Activated CD4-positive, alpha-beta T cell treated with anti-CD3 and anti-CD28 coated beads, Interleukin-2, amount 50 U/mL, for 48 hours (primary cell): ENCODE measurements at regions not wholly inside any gene's neighbourhood (a gene's known extent, or its start where the extent isn't known, plus 50 kb on each side); places are given as distances from the start of the nearest gene placed in this dataset.

Source experiments
- DNase-seq, 2 experiments: peaks; one replicate each; pipeline ENCODE4 v3.0.0-alpha.2; 2020

DNA sequence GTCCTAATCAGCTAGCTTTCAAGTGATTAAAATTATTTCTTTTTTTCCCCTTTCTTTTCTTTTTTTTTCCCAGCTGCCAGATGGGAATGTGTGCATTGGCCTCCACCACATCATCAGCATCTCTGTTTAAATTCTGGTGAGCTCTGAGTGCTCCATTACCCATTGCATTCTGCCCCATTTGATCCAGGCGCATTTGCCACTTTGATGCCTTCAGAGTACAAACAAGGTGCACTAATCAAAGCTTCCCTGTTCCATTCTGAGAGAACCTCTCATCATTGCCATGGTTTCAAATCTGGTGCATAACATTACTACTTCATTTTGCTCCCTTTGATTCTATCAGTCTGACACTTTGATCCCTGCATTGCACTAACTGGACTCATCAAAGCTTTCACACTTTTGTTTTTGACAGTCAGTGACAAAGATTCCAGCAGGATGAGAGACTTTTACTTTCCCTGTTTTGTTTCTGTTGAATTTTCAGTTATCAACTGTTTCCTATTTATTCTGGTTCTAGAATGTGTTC lies 238.8 kb upstream of the PCDH10 start:
- DNase-seq: no peak

DNA sequence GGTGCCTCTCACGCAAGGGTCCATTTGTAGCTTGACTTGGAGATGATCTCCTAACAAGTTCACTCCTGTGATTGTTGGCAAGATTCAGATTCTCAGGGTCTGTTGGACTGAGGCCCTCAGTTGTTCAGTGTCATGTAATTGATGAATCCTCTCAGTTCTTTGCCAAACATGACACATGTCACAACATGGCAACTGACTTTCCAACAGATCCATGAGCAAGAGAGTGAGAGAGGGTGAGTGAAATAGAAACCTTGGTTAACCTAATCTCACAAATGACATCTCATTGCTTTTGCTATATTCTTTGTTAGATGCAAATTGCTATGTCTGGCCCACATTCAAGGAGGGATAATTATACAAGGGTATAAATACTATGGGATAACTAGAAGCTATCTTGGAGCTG lies 231.0 kb upstream of the PCDH10 start:
- no peak for DNase-seq

DNA sequence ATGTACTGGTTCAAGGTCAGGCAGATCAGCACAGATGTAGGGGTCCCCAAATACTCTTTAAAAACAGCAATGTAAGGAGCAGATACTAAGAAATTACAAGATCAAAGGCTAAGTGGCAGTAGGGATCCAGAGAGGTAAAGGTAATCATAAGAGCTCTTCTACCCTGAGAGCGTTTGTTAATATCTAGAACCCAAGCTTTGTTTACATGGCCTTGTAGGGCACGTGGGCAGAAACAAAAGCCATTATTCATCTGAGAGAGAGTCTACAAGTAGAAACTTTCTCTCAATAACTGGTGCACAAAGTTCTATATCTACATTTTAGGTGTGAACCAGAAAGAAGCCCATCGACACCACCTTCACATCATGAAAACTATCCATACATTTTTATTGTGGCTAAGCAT lies 225.6 kb upstream of the PCDH10 start:
- DNase-seq: no peak

DNA sequence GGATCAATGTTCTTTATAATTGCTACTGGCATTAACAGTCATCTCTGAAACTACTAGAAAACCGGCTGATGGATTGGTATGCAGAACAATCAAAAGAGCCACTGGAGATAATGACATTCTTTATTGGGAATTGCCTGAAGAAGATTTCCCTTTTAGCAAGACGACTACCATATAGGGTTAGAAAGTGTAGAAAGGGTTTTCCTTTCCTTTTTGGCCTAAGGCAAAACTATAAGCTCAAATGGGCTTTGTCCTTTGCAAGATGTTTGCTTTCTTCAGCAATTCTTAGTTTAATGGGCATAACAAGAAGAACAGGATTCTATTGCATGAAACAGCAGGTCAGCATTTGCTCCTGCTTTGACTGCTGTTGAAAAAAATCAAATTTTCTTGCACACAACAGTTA lies 214.2 kb upstream of the PCDH10 start:
- no peak for DNase-seq

DNA sequence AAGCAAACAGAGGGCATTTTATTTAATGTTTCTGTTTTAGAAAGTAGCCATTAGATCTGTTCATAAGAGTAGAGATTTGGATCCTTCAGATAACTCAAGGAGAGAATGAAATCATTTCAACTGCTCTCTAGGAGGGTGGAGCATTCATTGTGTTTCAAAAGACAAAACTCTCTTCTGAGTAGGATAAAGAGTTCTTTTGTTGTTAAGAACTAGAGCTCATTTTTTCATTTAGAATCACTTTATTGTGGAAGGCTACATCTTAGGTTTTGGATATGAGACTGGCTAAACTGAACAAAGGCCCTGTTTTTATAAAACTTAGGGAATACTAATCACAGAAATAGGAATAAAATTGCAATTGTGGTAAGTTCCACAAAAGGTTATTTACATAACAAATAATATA lies 193.9 kb upstream of the PCDH10 start:
- no peak for DNase-seq

DNA sequence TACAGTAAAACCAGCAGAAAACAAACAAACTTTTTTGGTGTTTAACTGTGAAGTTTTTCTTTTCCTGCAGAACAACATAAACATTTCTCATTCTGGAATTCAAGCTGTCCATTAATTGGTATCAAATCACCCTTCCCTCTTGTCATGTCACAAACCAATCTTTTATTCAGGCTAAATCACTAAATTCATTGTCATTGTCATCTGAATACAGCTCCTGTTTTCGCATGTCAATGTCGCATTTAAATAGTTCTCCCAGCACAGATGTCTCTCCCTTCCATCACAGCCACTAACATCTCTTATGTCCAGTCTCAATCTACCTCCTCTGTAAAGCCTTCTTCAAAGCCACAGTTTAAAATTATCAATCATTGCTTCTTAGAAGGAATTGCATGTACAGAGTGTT lies 192.1 kb upstream of the PCDH10 start:
- DNase-seq: no peak

DNA sequence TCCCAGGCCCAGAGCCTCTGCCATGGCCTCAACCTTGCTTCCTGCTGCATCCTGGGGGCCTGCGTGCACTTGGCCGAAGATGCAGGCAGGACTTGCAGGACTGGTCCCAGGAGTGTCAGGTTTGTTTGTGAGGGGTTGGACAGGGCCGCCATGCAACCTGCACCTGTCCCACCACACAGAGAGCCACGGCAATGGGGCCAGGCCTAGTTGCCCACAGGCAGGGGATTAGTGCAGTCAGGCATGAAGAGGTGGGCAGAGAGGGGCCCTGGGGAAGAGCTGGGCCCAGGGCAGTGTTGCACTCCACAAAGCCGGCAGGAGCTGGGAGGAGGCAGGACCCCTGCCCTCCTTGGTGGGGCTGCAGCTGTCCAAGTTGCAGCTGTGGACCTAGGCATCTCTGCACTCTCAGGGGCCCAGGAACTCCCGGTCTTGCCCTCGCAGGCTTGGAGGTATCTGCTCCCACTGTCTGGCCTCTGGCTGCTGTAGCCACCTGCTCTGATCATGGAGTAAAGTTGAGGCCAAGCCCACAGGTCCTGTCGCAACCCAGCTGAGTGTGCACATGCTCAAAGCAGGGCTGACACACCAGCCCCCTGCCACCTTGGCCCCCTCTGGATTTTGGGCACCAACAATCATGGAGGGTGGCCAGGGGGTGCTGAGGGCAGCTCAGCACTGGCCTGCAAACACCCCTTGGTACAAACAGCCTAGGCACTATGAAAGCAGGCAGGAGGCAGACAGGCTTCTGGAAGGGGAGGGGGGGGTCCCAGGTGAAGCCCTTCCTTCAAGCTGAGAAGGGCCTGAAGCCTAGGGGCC lies 190.4 kb upstream of the PCDH10 start:
- no peak for DNase-seq

DNA sequence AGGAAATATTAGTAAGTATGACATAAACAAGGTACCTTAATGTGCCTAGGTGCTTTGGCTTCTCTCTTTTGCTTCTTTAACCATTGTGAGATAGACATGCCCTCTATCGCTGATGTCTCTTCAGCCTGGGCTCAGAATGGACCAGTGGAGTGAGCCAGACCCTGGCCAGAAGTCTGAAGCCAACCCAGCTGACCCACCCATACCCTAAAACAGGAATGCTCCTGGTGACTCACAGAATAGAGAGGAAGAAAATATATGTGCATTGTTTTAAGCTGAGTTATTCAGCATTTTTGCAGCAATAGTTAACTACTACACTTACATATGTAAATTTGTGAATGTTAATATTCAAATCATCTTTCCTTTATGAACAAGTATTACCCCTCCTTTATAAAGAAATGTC lies 167.5 kb upstream of the PCDH10 start:
- no peak for DNase-seq

DNA sequence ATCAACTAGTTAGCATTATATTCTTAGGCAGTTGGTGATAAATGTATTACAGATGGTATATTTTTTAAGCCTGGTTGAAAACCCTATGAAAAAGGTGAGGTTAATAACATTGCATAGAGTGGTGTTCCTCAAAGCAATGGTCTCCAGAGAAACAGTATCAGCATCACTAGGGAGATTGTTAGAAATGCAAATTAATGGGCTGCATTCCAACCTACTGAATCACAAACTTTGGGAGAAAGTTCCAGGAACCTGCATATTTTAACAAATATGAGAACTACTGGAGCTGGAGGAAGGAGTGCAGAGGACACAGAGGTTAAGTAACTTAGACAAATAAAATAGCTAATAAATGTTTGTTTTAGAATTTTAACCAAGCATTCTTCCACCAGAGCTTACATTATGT lies 166.9 kb upstream of the PCDH10 start:
- no peak for DNase-seq

DNA sequence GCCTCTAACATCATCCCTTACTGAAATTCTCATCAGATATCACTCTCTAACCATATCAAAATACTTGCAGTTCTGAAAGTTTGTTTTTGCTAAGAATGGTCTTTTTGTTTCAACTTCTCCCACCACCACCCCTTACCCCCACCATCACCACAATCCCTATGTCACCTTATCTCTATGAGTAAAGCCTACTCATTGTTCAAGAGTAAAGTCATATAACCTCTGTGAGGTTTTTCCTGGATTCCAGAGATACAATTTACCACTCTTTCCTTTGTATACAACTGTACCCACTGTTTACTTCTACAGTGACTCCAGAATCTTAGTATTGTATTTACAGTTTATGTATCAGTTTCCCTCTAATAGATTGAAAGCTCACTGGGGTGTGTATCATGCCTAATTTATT lies 158.0 kb upstream of the PCDH10 start:
- DNase-seq: no peak

DNA sequence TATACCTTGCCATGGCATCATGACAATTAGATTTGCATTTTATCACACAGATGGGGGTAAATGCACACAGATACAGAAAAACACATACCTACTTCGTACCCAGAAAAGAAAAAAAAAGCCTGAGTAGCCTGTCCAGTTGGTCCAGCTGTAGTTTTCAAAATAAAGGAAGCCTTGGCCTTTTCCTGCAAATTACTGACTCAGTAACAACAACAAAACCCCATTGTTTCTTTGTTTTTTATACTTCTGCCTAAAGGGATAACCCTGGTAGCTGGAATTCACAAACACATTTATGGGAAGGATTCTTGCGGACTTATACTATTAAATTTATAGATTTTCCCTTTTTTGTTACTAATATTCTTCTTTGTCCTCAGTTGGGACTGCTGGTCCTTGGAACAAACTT lies 156.4 kb upstream of the PCDH10 start:
- no peak for DNase-seq

DNA sequence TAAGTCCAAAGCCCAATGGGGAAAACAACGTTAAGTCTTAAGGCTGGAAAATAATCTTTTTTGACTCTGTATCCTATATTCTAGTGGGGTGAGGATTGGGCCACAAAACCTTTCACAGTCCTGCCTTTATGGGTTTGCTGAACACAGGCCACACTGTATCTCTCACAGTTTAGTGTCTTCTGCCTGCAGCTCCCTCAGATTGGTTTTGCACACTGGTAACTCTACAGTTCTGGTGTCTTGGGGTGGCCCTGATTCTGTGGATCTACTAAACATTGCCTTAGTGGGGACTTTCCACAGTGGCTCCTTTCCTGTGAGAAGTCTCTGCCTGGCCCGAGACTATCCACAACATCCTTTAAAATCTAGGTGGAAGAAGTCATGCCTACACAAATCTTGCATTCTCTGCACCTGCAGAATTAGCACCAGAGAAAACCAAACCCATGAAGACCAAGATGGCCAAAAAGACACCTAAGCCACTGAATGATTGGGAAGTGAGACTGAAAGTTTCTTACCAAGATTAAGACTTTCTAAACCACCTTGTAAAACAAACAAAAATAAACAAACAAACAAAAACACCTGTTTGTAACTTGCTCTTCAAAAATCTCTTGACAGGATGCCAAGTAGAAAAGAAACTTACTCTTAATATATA lies 150.4 kb upstream of the PCDH10 start:
- no peak for DNase-seq

DNA sequence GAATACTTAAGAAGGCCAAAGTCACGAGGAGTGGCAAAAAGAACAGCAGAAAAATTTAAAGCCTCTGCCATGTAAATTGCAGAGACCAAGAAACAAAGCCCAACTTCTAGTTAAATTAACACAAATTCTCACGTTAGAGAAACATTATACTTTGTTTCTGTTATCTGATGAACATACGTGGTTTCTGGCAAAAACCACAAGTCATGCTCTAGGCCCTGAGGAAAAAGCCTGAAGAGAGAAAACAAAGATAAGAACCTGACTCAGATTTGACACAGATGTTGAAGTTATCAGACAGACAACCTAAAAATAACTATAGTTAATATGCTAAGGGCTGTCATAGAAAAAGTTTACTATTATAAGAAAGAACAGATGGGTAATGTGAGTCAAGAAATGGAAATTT lies 149.1 kb upstream of the PCDH10 start:
- no peak for DNase-seq

DNA sequence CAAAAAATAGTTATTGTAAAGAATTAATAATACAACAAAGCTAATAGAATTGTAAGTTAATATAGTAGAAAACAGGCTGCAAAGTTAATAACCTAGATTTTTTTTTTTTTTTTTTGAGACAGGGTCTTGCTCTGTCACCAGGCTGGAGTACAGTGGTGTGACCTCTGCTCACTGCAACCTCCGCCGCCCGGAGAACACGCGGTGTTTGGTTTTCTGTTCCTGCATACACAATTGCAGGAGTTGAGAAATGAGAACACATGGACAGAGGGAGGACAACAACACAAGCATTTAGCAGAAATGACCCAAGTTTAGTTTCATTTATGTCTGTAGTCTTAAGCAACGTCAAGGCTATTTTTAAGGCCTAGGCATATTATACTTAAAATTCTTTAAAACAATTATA lies 145.9 kb upstream of the PCDH10 start:
- DNase-seq: no peak

DNA sequence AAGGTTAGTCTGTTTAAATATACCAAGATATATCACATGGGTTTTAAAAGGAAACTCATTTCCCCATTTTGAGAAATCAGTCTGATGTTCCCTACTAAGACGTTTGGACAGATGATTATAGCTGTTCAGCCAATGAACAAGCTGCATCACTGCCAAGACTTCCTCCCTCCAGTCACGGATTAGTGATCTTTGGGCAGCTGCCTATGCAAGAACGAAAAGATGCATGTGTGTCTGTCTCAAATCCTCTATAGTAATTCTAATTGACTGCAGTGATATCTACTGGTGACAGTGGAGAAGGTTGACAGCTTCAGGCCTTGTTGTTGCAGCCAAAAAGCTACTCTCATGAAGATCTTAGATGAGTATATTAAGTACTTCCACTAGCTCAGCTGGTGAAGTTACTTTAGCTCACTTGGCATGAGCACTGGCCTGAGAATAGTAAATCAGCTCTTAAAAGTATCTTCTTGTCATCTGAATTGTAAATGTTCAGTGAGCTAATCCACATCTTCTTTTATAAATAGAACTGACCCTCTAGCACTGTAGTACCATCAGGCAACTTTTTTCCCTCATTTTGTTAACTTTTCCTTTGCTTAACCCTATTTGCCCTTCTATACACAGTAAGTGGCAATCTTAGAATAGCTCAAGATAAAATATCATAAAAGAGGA lies 134.5 kb upstream of the PCDH10 start:
- no peak for DNase-seq

DNA sequence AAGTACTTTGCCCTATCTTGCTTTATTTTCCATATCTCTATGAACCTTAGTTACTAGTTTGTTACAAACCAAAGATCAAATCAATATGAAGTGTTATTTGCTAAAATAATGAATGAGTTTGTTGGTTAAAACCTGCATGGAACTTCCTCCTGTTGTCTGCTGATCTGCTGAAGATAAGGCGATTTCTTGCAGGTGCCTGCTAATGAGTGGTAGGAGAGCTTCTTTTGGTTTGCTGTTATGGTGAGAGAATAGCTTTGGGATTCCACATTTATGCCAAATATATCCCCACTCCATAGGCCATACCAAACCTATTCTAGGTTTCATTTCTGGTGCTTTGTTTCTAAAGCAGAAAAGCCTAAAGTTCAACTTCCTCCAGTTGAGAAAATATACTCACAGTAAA lies 103.8 kb upstream of the PCDH10 start:
- no peak for DNase-seq

DNA sequence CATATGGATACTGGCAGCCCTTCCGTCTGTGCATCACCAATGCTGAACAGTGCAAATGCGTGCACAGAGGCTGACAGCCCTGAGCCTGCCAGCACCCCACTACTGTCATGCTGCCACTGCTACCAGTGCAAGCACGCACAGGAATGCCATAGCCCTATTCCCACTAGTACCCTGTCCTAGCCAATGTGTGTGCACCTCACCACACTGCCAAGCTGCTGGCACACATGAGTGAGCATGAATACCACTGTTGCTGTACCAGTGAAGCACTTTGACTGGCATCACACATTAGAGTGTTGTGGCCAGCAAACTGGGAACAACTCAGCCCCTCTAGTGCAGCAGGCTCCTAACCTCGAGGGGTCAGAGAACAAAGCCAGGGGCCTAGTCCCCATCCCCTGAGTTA lies 102.9 kb upstream of the PCDH10 start:
- no peak for DNase-seq

DNA sequence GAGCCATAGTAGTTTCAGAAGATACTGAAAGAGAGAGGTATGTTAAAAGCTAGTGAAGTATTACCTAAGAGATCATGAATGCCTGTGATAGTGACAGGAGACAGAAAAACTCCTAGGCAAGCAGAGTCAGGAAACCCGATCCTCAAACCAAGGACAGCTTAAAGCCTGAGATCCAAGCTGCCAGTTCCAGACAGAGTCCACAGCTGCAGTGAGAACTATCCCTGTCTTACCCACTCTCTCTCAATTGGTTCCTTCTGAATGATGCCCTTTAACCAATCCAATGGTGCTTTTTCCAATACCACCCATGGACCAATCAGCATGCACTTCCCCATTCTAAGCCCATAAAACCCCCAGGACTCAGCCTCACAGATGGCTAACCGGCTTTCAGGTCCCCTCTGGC lies 90.4 kb upstream of the PCDH10 start:
- DNase-seq: no peak

DNA sequence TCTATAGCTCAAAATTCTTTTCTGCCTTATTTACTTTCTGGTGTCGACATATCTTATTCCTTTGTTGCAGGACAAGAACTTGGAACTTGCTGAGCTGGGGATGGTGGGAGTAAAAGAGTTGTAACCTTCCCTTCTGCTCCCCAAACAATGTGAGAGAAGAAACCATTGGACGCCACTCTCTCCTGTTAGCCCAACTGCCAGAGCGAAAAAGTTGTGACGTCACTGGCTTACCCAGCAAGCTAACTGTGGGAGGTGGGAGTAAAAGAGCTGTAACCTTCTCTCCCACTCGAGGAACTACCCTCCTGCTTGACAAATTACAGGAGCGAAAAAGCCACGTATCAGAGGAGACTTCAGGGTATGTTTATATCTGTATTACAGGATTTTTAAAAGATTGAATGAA lies 90.0 kb upstream of the PCDH10 start:
- no peak for DNase-seq

DNA sequence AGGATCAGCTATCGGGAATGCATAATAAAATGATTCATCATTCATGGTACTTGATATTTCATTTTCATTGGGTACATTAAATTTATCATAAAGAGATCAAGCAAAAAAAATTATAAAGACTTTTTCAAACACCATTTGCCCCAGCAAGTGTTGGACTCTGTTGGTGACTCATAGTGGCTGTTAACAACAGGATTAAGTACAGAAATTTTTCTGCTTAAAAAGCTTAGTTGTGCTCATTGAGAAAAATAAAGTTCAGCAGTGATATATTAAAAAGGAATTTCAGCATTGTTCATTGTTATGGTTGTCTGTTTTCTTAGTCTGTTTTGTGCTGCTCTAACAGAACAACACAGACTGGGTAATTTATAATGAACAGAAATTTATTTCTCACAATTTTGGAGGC lies 86.2 kb upstream of the PCDH10 start:
- DNase-seq: no peak

DNA sequence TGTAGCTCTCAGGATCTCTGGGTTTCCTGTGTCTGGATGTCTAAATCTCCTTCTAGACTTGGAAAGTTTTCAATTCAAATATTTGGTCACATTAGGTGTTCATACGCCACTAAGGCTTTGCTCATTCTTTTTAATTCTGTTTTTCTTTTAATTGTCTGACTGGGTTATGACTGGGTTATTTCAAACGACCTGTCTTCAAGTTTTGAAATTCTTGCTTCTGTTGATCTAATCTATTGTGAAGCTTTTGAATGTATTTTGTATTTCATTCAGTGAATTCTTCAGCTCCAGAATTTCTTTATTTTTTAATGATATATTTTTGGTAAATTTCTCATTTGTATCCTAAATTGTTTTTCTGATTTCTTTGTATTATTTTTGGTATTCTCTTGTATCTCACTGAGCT lies 81.0 kb upstream of the PCDH10 start:
- DNase-seq: no peak

DNA sequence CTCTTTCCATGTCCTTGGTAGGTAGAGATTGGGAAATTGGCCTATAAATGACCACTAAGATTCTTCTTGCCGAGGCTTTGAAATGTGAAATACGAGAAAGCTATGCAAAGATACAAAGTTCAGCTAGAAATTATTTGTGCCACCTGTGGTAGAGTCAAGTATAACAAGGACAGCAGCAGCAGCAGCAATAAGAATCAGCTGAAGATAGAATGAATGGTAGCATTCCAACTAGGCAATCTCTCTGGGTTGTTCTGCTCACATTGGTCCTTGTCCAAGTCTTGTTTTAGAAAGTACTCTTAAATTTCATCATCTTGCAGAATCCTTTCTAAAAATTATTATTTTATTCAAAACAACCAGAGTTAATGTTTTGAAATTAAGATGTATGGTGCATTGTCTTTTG lies 67.8 kb upstream of the PCDH10 start:
- DNase-seq: no peak

DNA sequence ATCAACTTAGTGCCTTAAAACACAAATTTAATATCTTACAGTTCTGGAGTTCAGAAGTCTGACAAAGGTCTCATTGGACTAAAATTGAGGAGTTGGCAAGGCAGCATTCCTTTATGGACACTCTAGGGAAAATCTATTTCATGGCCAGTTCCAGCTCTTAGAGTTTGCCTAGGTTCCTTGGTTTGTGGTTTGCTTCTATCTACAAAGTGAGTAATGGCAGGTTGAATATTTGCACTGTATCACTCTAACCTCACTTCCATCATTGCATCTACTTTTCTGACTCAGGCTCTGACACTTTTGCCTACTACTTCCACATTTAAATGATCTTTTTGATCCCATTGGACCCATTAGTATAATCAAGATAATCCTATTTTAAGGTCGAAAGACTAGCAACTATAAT lies 64.7 kb upstream of the PCDH10 start:
- DNase-seq: no peak

DNA sequence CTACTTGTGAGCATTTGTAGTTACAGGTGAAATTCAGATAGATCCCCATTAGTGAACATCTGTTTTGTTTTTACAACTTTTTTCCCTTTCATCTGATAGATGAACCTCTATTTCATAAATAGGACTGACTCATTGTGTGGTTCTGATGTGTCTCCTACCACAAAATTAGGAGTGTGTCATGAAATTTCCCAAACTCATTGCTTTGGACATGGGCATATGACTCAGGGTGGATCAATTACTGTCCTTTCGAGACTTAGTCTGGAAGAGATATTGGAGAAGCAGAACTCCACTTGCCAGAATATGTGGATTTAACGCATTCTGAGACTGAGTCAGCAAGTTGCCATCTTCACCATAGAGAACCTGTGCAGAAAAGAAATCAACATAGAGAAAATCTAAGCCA lies 53.5 kb upstream of the PCDH10 start:
- DNase-seq: no peak
